CD14-positive monocyte (primary cell): ENCODE measurements at regions not wholly inside any gene's neighbourhood (a gene's known extent, or its start where the extent isn't known, plus 50 kb on each side); places are given as distances from the start of the nearest gene placed in this dataset.

Source experiments
- DNase-seq, 3 donors: peaks; one replicate each; pipeline ENCODE4 v3.0.0-alpha.2; 2011 to 2022
- H2AFZ ChIP-seq: 2 replicates; pipeline ENCODE4 v1.6.0; 2012; ENCODE audit warnings: mild to moderate bottlenecking, low read depth, low read length, inconsistent platforms; ENCODE audit not compliant: insufficient read depth, poor library complexity, severe bottlenecking
- H3K27ac ChIP-seq, 2 donors: 1 replicate in 1 of 2; 2 replicates in 1 of 2; pipeline ENCODE4 v1.5.1; 2012 to 2013; ENCODE audit warnings: low read length in 2 of 2, control low read depth in 1 of 2, inconsistent platforms in 1 of 2, low read depth in 1 of 2, mild to moderate bottlenecking in 1 of 2
- H3K27me3 ChIP-seq, 2 donors: one replicate each; pipeline versions ENCODE4 v1.6.0 to v1.6.1; 2011 to 2013; ENCODE audit warnings: low read length in 2 of 2; ENCODE audit not compliant: control insufficient read depth in 2 of 2, insufficient read depth in 2 of 2
- H3K36me3 ChIP-seq, 2 donors: replicated peaks in 1 of 2; 1 replicate in 1 of 2; 2 replicates in 1 of 2; pipeline versions ENCODE4 v1.5.1 to v1.6.1; 2012 to 2013; ENCODE audit warnings: low read length in 2 of 2, control low read depth in 1 of 2, inconsistent platforms in 1 of 2, mild to moderate bottlenecking in 1 of 2; ENCODE audit not compliant: insufficient read depth in 2 of 2, control insufficient read depth in 1 of 2
- H3K4me1 ChIP-seq, 2 donors: 1 replicate in 1 of 2; 2 replicates in 1 of 2; pipeline versions ENCODE4 v1.5.1 to v1.6.1; 2012 to 2013; ENCODE audit warnings: low read length in 2 of 2, control low read depth in 1 of 2, inconsistent platforms in 1 of 2, mild to moderate bottlenecking in 1 of 2, moderate library complexity in 1 of 2; ENCODE audit not compliant: insufficient read depth in 2 of 2, control insufficient read depth in 1 of 2
- H3K4me2 ChIP-seq: replicated peaks from 2 replicates; pipeline ENCODE3; 2012; ENCODE audit warnings: low read length, moderate library complexity, mild to moderate bottlenecking; ENCODE audit not compliant: poor library complexity, severe bottlenecking; ENCODE audit errors: extremely low read depth
- H3K4me3 ChIP-seq, 3 experiments: fragments of 200-600 bp in 1 of 3; sonication (generic) in 1 of 3; replicated peaks in 1 of 3; 1 replicate in 2 of 3; 2 replicates in 1 of 3; pipeline ENCODE4 v1.5.1; 2011 to 2013; ENCODE audit warnings: low read length in 3 of 3, mild to moderate bottlenecking in 3 of 3, control low read depth in 2 of 3, low read depth in 2 of 3, inconsistent platforms in 1 of 3, moderate library complexity in 1 of 3
- H3K79me2 ChIP-seq: 2 replicates; pipeline ENCODE4 v1.6.0; 2012; ENCODE audit warnings: mild to moderate bottlenecking, control low read depth, inconsistent platforms, low read length, moderate library complexity; ENCODE audit not compliant: insufficient read depth
- H3K9ac ChIP-seq: 2 replicates; pipeline ENCODE4 v1.6.0; 2017; ENCODE audit warnings: low read length, mild to moderate bottlenecking; ENCODE audit not compliant: insufficient read depth, poor library complexity, severe bottlenecking
- H3K9me3 ChIP-seq, 2 donors: replicated peaks in 1 of 2; 1 replicate in 1 of 2; 2 replicates in 1 of 2; pipeline versions ENCODE4 v1.5.1 to v1.6.1; 2012 to 2013; ENCODE audit warnings: low read length in 2 of 2, control low read depth in 1 of 2; ENCODE audit not compliant: control insufficient read depth in 1 of 2, insufficient read depth in 1 of 2
- H4K20me1 ChIP-seq: 2 replicates; pipeline ENCODE4 v1.6.0; 2012; ENCODE audit warnings: mild to moderate bottlenecking, low read length, control low read depth, moderate library complexity; ENCODE audit not compliant: insufficient read depth
- H3K27ac Mint-ChIP-seq, 7 donors: one replicate each; pipeline ENCODE4 v1.8.0; 2020; ENCODE audit warnings: mild to moderate bottlenecking in 7 of 7, mixed read lengths in 7 of 7, moderate library complexity in 6 of 7, inconsistent platforms in 2 of 7
- H3K27me3 Mint-ChIP-seq, 3 donors: one replicate each; pipeline ENCODE4 v1.8.0; 2021 to 2022; ENCODE audit warnings: low read depth in 3 of 3, mild to moderate bottlenecking in 3 of 3, mixed read lengths in 3 of 3, moderate library complexity in 3 of 3, inconsistent platforms in 1 of 3
- H3K36me3 Mint-ChIP-seq, 2 donors: one replicate each; pipeline ENCODE4 v1.8.0; 2020; ENCODE audit warnings: mixed read lengths in 2 of 2, inconsistent platforms in 1 of 2, mild to moderate bottlenecking in 1 of 2
- H3K4me1 Mint-ChIP-seq: one replicate; pipeline ENCODE4 v1.8.0; 2020; ENCODE audit warnings: mild to moderate bottlenecking, mixed read lengths
- H3K4me3 Mint-ChIP-seq, 2 donors: one replicate each; pipeline ENCODE4 v1.8.0; 2020; ENCODE audit warnings: mild to moderate bottlenecking in 2 of 2, mixed read lengths in 2 of 2, moderate library complexity in 1 of 2
- H3K9me3 Mint-ChIP-seq, 7 donors: one replicate each; pipeline ENCODE4 v1.8.0; 2020 to 2022; ENCODE audit warnings: mixed read lengths in 7 of 7, mild to moderate bottlenecking in 6 of 7, moderate library complexity in 6 of 7, inconsistent platforms in 2 of 7
- CTCF ChIP-seq: fragments of 200-600 bp; IDR thresholded peaks from one replicate; pipeline ENCODE4 v1.8.0; 2022; ENCODE audit warnings: antibody characterized with exemption, mild to moderate bottlenecking
- WGBS: methylation state at CpG from one replicate; pipeline ENCODE4 v1.1.5; 2013; ENCODE audit warnings: missing lambda C conversion rate; ENCODE audit not compliant: insufficient coverage; 5-methylcytosine and 5-hydroxymethylcytosine counted together
- intact Hi-C, 2 donors: fragments of 100-400 bp; cut with micrococcal nuclease; formaldehyde crosslinking; loops; one replicate each; pipeline versions ENCODE4 v1.15.0 to v1.15.1; 2023

GRCh38 chr9:78150983-78151356 is 84.9 kb upstream of the CEP78 start:
- H3K9ac ChIP-seq: no peak overlapping the region
- H3K79me2 ChIP-seq: no peaks in the 10 kb centered on the region
- no peak overlapping the region for H3K27ac ChIP-seq
- H3K36me3 ChIP-seq: no peaks in the 10 kb centered on the region
- Mint-ChIP-seq H3K27me3 (peaks cover 0 to 2% (median 2%) of the 10 kb centered on the region in 3 donors), H3K9me3 (peaks cover 7 to 21% (median 11%) of the 10 kb centered on the region in 7 donors), H3K4me1 (no peaks in the 10 kb centered on the region), H3K4me3 (no peak overlapping the region), H3K36me3 (no peaks in the 10 kb centered on the region), H3K27ac (no peak overlapping the region)
- 100% methylated on average over 16 of the region's 20 CpGs for WGBS
- H3K4me3 ChIP-seq: no peak overlapping the region
- no peak overlapping the region for H2AFZ ChIP-seq
- H3K27me3 ChIP-seq: no peaks in the 10 kb centered on the region
- no peaks in the 10 kb centered on the region for H4K20me1 ChIP-seq
- DNase-seq: no peak
- H3K4me2 ChIP-seq: no peak overlapping the region
- H3K4me1 ChIP-seq: no peaks in the 10 kb centered on the region
- no peak for TF ChIP-seq CTCF
- intact Hi-C loops: no loop called here
- peaks cover 0 to 16% of the 10 kb centered on the region in 2 donors for H3K9me3 ChIP-seq

GRCh38 chr9:78150312-78150982 is 85.4 kb upstream of the CEP78 start:
- intact Hi-C loops: no loop called here
- Histone ChIP-seq H3K27me3 (no peaks in the 10 kb centered on the region), H3K4me2 (no peak overlapping the region), H3K4me3 (no peak overlapping the region), H3K27ac (no peak overlapping the region), H3K79me2 (no peaks in the 10 kb centered on the region), H3K9me3 (peaks cover 0 to 16% of the 10 kb centered on the region in 2 donors), H3K9ac (no peak overlapping the region), H3K36me3 (no peaks in the 10 kb centered on the region), H3K4me1 (peaks cover 0 to 1% of the 10 kb centered on the region in 2 donors), H2AFZ (no peak overlapping the region), H4K20me1 (no peaks in the 10 kb centered on the region)
- H3K4me3 Mint-ChIP-seq: no peak overlapping the region
- no peak for TF ChIP-seq CTCF
- H3K36me3 Mint-ChIP-seq: no peaks in the 10 kb centered on the region
- peaks cover 0 to 2% (median 2%) of the 10 kb centered on the region in 3 donors for H3K27me3 Mint-ChIP-seq
- no peak for DNase-seq
- peaks cover 7 to 21% (median 11%) of the 10 kb centered on the region in 7 donors for H3K9me3 Mint-ChIP-seq
- peaks cover 2% of the 10 kb centered on the region for H3K4me1 Mint-ChIP-seq
- no peak overlapping the region for H3K27ac Mint-ChIP-seq
- 95% methylated on average over 21 of the region's 25 CpGs for WGBS
